ENCODE measurements at regions not wholly inside any gene's neighbourhood (a gene's known extent, or its start where the extent isn't known, plus 50 kb on each side); places are given as distances from the start of the nearest gene placed in this dataset.
"Not testable (repeated sequence)": the region's sequence is repeated elsewhere in the genome, so short reads cannot be mapped to it uniquely, and the experiment has no call there.

DNA sequence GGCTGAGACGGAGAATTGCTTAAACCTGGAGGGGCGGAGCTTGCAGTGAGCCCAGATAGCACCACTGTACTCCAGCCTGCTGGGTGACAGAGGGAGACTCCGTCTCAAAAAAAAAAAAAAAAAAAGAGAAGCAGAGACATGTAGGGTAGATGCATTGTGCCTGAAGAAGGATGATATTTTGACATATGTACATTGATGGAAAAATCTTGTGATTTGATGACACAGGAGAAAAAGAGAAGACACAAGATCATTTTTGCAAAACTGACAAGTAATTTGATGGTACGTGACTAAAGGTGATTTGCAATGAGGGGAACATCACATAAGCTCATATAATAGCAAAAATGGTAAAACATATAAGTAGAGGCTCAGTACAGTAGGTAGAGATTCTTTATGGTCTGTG lies 340.1 kb upstream of the FSTL5 start:
- H3K4me3 Mint-ChIP-seq, result no peak overlapping the region
- DNase-seq (ENCODE audit: low spot score), result no peak
- H3K36me3 Mint-ChIP-seq (ENCODE audit: low read depth), result no peaks in the 10 kb centered on the region
- no peaks in the 10 kb centered on the region for H3K9me3 Mint-ChIP-seq
- no peaks in the 10 kb centered on the region for H3K4me1 Mint-ChIP-seq (ENCODE audit: low read depth)
- no peak overlapping the region for H3K27ac Mint-ChIP-seq
- intact Hi-C loops (cut with micrococcal nuclease), result no loop called here
- peaks cover 2% of the 10 kb centered on the region for H3K27me3 Mint-ChIP-seq (ENCODE audit: insufficient read depth)

GRCh38 chr4:162502109-162502508 lies 338.3 kb upstream of the FSTL5 start:
- Mint-ChIP-seq H3K9me3 (no peaks in the 10 kb centered on the region), H3K27ac (no peak overlapping the region), H3K4me3 (no peak overlapping the region), H3K36me3 (ENCODE audit: low read depth) (no peaks in the 10 kb centered on the region), H3K4me1 (ENCODE audit: low read depth) (no peaks in the 10 kb centered on the region), H3K27me3 (ENCODE audit: insufficient read depth) (peaks cover 2% of the 10 kb centered on the region)
- no peak for DNase-seq (ENCODE audit: low spot score)
- intact Hi-C loops (cut with micrococcal nuclease), result no loop called here

DNA sequence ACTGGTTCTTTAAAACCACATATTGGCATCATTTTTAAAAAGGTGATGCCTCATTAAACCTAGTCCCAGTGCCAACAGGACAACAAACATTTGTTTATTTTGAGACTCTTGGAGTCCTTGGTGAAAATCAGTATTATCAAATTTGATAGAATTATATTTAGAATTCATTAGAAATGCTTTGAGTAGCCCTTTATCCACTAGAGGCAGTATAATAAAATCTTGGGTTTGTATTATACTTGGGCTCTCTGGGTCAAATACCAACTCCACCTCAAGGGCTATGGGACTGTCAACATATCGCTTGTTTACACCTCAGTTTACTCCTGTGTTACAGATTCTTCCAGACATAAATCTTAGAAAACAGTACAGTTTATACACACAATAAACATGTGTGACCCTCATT lies 335.7 kb upstream of the FSTL5 start:
- H3K27ac Mint-ChIP-seq, result no peak overlapping the region
- peaks cover 2% of the 10 kb centered on the region for H3K27me3 Mint-ChIP-seq (ENCODE audit: insufficient read depth)
- no peaks in the 10 kb centered on the region for H3K9me3 Mint-ChIP-seq
- no peaks in the 10 kb centered on the region for H3K36me3 Mint-ChIP-seq (ENCODE audit: low read depth)
- DNase-seq (ENCODE audit: low spot score), result no peak
- H3K4me3 Mint-ChIP-seq, result no peak overlapping the region
- intact Hi-C loops (cut with micrococcal nuclease), result loop anchor here (2.0 kb wide), 1 partner anchor 1181 kb away; no protein-coding TSS in a partner anchor
- no peaks in the 10 kb centered on the region for H3K4me1 Mint-ChIP-seq (ENCODE audit: low read depth)

- no peaks in the 10 kb centered on the region for H3K9me3 Mint-ChIP-seq
- intact Hi-C loops (cut with micrococcal nuclease), result loop anchor here (2.0 kb wide), 1 partner anchor 1183 kb away; no protein-coding TSS in a partner anchor
- no peak for DNase-seq (ENCODE audit: low spot score)
- no peaks in the 10 kb centered on the region for H3K36me3 Mint-ChIP-seq (ENCODE audit: low read depth)
- H3K27ac Mint-ChIP-seq, result no peak overlapping the region
- H3K27me3 Mint-ChIP-seq (ENCODE audit: insufficient read depth), result peaks cover 2% of the 10 kb centered on the region
- no peaks in the 10 kb centered on the region for H3K4me1 Mint-ChIP-seq (ENCODE audit: low read depth)
- no peak overlapping the region for H3K4me3 Mint-ChIP-seq
Measured at GRCh38 chr4:162498168-162498567, 334.4 kb upstream of the FSTL5 start.

GRCh38 chr4:162497564-162498167 lies 333.9 kb upstream of the FSTL5 start:
- Mint-ChIP-seq H3K9me3 (no peaks in the 10 kb centered on the region), H3K36me3 (ENCODE audit: low read depth) (no peaks in the 10 kb centered on the region), H3K27ac (no peak overlapping the region), H3K27me3 (ENCODE audit: insufficient read depth) (peaks cover 2% of the 10 kb centered on the region), H3K4me3 (no peak overlapping the region), H3K4me1 (ENCODE audit: low read depth) (no peaks in the 10 kb centered on the region)
- DNase-seq (ENCODE audit: low spot score), result no peak
- intact Hi-C loops (cut with micrococcal nuclease), result loop anchor here (1.0 to 2.0 kb wide), 4 partner anchors 541 to 1183 kb away; partner anchors contain the start of gene NPY1R

- no peaks in the 10 kb centered on the region for H3K4me1 Mint-ChIP-seq (ENCODE audit: low read depth)
- intact Hi-C loops (cut with micrococcal nuclease), result no loop called here
- H3K36me3 Mint-ChIP-seq (ENCODE audit: low read depth), result no peaks in the 10 kb centered on the region
- H3K4me3 Mint-ChIP-seq, result no peak overlapping the region
- peaks cover 2% of the 10 kb centered on the region for H3K27me3 Mint-ChIP-seq (ENCODE audit: insufficient read depth)
- DNase-seq (ENCODE audit: low spot score), result no peak
- no peaks in the 10 kb centered on the region for H3K9me3 Mint-ChIP-seq
- no peak overlapping the region for H3K27ac Mint-ChIP-seq
Measured at GRCh38 chr4:162494935-162495334, 331.1 kb upstream of the FSTL5 start.

- DNase-seq (ENCODE audit: low spot score), result no peak
- intact Hi-C loops (cut with micrococcal nuclease), result no loop called here
- Mint-ChIP-seq H3K9me3 (no peaks in the 10 kb centered on the region), H3K4me1 (ENCODE audit: low read depth) (no peaks in the 10 kb centered on the region), H3K4me3 (no peak overlapping the region), H3K27me3 (ENCODE audit: insufficient read depth) (no peaks in the 10 kb centered on the region), H3K27ac (no peak overlapping the region), H3K36me3 (ENCODE audit: low read depth) (no peaks in the 10 kb centered on the region)
Measured at GRCh38 chr4:162485486-162485885, 321.7 kb upstream of the FSTL5 start.

DNA sequence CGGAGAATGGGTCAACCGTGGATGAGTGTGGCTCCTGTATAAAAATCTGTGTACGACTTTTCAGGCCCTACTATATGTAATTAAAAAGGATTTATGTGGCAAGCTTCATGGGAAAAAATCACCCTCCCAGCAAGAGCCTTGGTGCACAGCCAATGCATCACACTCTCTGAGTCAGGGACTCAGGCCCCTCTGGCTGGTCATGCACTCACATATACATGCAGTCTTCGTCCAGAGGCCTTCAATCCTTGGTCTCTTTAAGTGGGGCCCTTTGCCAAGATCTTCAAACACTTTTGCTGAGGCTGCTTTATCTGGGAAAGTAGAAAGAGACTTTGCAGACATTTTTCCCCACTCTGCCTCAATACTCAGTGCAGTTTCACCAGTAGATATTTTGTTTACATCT lies 311.4 kb upstream of the FSTL5 start:
- H3K4me3 Mint-ChIP-seq, result no peak overlapping the region
- no peaks in the 10 kb centered on the region for H3K36me3 Mint-ChIP-seq (ENCODE audit: low read depth)
- intact Hi-C loops (cut with micrococcal nuclease), result no loop called here
- no peak overlapping the region for H3K27ac Mint-ChIP-seq
- no peak for DNase-seq (ENCODE audit: low spot score)
- no peaks in the 10 kb centered on the region for H3K9me3 Mint-ChIP-seq
- no peaks in the 10 kb centered on the region for H3K27me3 Mint-ChIP-seq (ENCODE audit: insufficient read depth)
- no peaks in the 10 kb centered on the region for H3K4me1 Mint-ChIP-seq (ENCODE audit: low read depth)

GRCh38 chr4:162469977-162470376 lies 306.2 kb upstream of the FSTL5 start:
- Mint-ChIP-seq H3K4me3 (no peak overlapping the region), H3K9me3 (no peaks in the 10 kb centered on the region), H3K27ac (no peak overlapping the region), H3K27me3 (ENCODE audit: insufficient read depth) (no peaks in the 10 kb centered on the region), H3K4me1 (ENCODE audit: low read depth) (no peaks in the 10 kb centered on the region), H3K36me3 (ENCODE audit: low read depth) (no peaks in the 10 kb centered on the region)
- DNase-seq (ENCODE audit: low spot score), result no peak
- intact Hi-C loops (cut with micrococcal nuclease), result no loop called here

- H3K9me3 Mint-ChIP-seq; intact Hi-C loops (cut with micrococcal nuclease); H3K4me3 Mint-ChIP-seq; DNase-seq (ENCODE audit: low spot score); H3K27me3 Mint-ChIP-seq (ENCODE audit: insufficient read depth); H3K36me3 Mint-ChIP-seq (ENCODE audit: low read depth); H3K27ac Mint-ChIP-seq; H3K4me1 Mint-ChIP-seq (ENCODE audit: low read depth): not testable (repeated sequence)
Measured at GRCh38 chr4:162465356-162465755, 301.6 kb upstream of the FSTL5 start.

DNA sequence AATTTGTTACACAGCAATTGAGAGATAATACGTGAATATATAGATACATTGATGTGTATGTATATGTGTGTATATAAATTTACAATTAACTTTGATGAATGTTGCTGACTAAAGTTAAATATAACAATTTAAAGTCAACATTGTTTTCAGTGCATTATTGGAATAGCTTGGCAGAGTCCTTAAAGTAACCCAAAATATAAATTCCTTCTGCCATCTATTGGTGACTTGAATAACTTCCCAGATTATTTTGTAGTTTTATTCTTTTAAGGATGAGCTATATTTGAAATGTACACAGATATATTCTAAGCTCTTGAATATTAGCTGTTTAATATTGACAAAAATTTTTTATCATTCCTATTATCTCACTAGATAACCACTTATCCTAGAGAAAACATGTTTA lies 298.2 kb upstream of the FSTL5 start:
- Mint-ChIP-seq H3K36me3 (ENCODE audit: low read depth) (no peaks in the 10 kb centered on the region), H3K4me1 (ENCODE audit: low read depth) (no peaks in the 10 kb centered on the region)
- intact Hi-C loops (cut with micrococcal nuclease), result no loop called here

DNA sequence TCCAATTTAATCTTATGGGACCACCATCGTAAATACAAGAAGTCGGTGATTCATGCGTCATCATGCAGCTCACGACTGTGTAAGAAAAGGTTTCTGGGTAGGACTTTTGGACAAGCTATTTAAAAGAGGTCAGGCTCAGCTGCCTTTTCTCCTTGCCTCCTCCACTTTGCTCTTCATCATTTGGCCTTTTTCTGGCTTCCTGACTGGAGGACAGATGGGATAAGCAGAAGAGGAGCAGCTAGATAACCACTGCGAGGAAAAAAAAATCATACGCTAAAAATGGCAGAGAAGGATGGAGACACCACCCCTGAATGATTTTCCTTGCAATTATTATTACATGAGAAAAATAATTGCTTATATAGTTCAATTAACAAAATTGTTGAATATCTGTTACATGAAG lies 294.3 kb upstream of the FSTL5 start:
- no peaks in the 10 kb centered on the region for H3K4me1 Mint-ChIP-seq (ENCODE audit: low read depth)
- no peaks in the 10 kb centered on the region for H3K27me3 Mint-ChIP-seq (ENCODE audit: insufficient read depth)
- H3K27ac Mint-ChIP-seq, result no peak overlapping the region
- H3K9me3 Mint-ChIP-seq, result no peaks in the 10 kb centered on the region
- no peak overlapping the region for H3K4me3 Mint-ChIP-seq
- intact Hi-C loops (cut with micrococcal nuclease), result no loop called here
- no peak for DNase-seq (ENCODE audit: low spot score)
- H3K36me3 Mint-ChIP-seq (ENCODE audit: low read depth), result no peaks in the 10 kb centered on the region

More for the DNA sequence above, 298.2 kb upstream of the FSTL5 start:
- Mint-ChIP-seq H3K4me3 (no peak overlapping the region), H3K27me3 (ENCODE audit: insufficient read depth) (no peaks in the 10 kb centered on the region), H3K27ac (no peak overlapping the region), H3K9me3 (no peaks in the 10 kb centered on the region)
- no peak for DNase-seq (ENCODE audit: low spot score)

DNA sequence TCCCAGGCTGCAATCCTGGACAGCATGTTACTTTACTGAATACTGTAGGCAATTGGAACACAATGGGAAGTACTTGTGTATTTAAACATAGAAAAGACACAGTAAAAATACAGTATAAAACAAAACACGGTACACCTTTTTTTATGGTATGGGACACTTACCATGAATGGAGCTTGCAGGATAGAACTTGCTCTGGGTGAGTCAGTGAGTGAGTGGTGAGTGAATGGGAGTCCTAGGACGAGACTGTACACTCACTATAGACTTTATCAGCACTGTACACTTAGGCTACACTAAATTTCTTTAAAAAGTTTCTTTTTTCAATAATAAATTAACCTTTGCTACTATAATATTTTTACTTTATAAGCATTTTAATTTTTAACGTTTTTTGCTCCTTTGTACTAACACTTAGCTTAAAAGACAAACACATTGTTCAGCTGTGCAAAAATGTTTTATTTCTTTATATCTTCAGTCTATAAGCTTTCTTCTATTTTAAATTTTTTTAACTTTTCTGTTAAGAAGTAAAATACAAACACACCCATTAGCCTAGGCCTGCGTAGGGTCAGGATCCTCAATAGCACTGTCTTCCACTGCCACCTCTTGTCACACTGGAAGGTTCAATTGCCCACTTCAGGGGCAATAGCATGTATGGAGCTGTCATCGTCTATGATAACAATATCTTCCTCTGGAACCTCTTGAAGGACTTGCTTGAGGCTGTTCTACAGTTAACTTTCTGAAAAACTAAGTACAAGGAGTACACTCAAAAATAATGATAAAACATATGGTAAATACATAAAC lies 293.5 kb upstream of the FSTL5 start:
- Mint-ChIP-seq H3K4me3 (no peak overlapping the region), H3K27me3 (ENCODE audit: insufficient read depth) (no peaks in the 10 kb centered on the region), H3K27ac (no peak overlapping the region), H3K9me3 (no peaks in the 10 kb centered on the region), H3K36me3 (ENCODE audit: low read depth) (no peaks in the 10 kb centered on the region), H3K4me1 (ENCODE audit: low read depth) (no peaks in the 10 kb centered on the region)
- intact Hi-C loops (cut with micrococcal nuclease), result no loop called here
- DNase-seq (ENCODE audit: low spot score), result no peak

Measured in activated T-helper 1 cell treated with anti-CD3 and anti-CD28 coated beads, Interleukin-12 subunit alpha, Interleukin-12 subunit beta, Interleukin-2, Interleukin-4 antibody, amounts not matched to agents 30 ng/mL and 10 ng/mL and 1 ng/mL, durations not matched to agents 14 hours and 24 hours and 36 hours (primary cell).